Body of pancreas (tissue), 4 donors: ENCODE measurements at regions not wholly inside any gene's neighbourhood (a gene's known extent, or its start where the extent isn't known, plus 50 kb on each side); places are given as distances from the start of the nearest gene placed in this dataset.

ENCODE experiments used
- ATAC-seq: fragments of 150-250 bp; one replicate; pipeline ENCODE4 v1.9.1; 2016
- DNase-seq, 4 donors: peaks; one replicate each; pipeline ENCODE4 v3.0.0-alpha.2; 2019
- H3K27ac ChIP-seq, 4 donors: fragments of 200-600 bp; sonication (generic); 1 replicate in 3 of 4; 2 replicates in 1 of 4; pipeline versions ENCODE4 v1.5.1 to v1.6.1; 2016 to 2019; ENCODE audit warnings: mild to moderate bottlenecking in 1 of 4, mixed read lengths in 1 of 4, moderate library complexity in 1 of 4
- H3K27me3 ChIP-seq, 2 donors: fragments of 200-600 bp; sonication (generic); one replicate each; pipeline ENCODE4 v1.6.0; 2016; ENCODE audit warnings: mild to moderate bottlenecking in 1 of 2
- H3K36me3 ChIP-seq, 2 donors: fragments of 200-600 bp; sonication (generic); replicated peaks in 1 of 2; 2 replicates each; pipeline ENCODE4 v1.5.1; 2016; ENCODE audit warnings: low read depth in 2 of 2; ENCODE audit not compliant: insufficient read depth in 1 of 2
- H3K4me1 ChIP-seq: fragments of 200-600 bp; sonication (generic); one replicate; pipeline ENCODE4 v1.6.0; 2016
- H3K4me3 ChIP-seq, 2 donors: fragments of 200-600 bp; sonication (generic); 1 replicate in 1 of 2; 2 replicates in 1 of 2; pipeline ENCODE4 v1.5.1; 2016 to 2019
- H3K9me3 ChIP-seq, 3 donors: fragments of 200-600 bp; sonication (generic); 1 replicate in 2 of 3; 2 replicates in 1 of 3; pipeline ENCODE4 v1.5.1; 2016
- CTCF ChIP-seq, 7 experiments: fragments of 450-650 bp in 4 of 7; fragments of 200-600 bp in 3 of 7; sonication (generic) in 3 of 7; IDR thresholded peaks; one replicate each; pipeline ENCODE4 v1.5.1; 2016 to 2019; ENCODE audit warnings: antibody characterized with exemption in 7 of 7
- POLR2A ChIP-seq, 3 donors: fragments of 450-650 bp; IDR thresholded peaks; one replicate each; pipeline ENCODE4 v1.6.1; 2016; ENCODE audit warnings: antibody characterized with exemption in 3 of 3, mild to moderate bottlenecking in 2 of 3
- WGBS, 2 donors: methylation state at CpG; one replicate each; pipeline ENCODE4 v1.1.5; 2017; 5-methylcytosine and 5-hydroxymethylcytosine counted together
- intact Hi-C: fragments of 100-400 bp; cut with DNase I; formaldehyde crosslinking; loops from one replicate; pipeline ENCODE4 v1.15.1; 2023

- intact Hi-C loops = no loop called here
- Histone ChIP-seq H3K4me3 (no peak overlapping the region), H3K27me3 (no peaks in the 10 kb centered on the region), H3K4me1 (peaks cover 35% of the 10 kb centered on the region), H3K36me3 (no peaks in the 10 kb centered on the region), H3K27ac (peak overlapping the region in 3 of 4 donors; percentile 45 to 60 (median 48)), H3K9me3 (no peaks in the 10 kb centered on the region)
- TF ChIP-seq POLR2A (IDR thresholded peaks at IDR 0.05) (no peak), CTCF (IDR thresholded peaks at IDR 0.05) (no peak)
- ATAC-seq (peak; percentile 69), DNase-seq (peak; percentile 87 to 95 (median 93))
- WGBS, 2 donors = 31 to 40% methylated on average over 7 of the region's 7 CpGs
Observed at GRCh38 chr20:50366270-50367103, 143.7 kb upstream of the PTPN1 start.

- H3K36me3 ChIP-seq = no peaks in the 10 kb centered on the region
- no peaks in the 10 kb centered on the region for H3K27me3 ChIP-seq
- ATAC-seq (no peak), DNase-seq (no peak)
- no peak overlapping the region for H3K4me3 ChIP-seq
- peak overlapping the region in 3 of 4 donors; percentile 45 to 60 (median 48) for H3K27ac ChIP-seq
- intact Hi-C loops = no loop called here
- no peak for TF ChIP-seq CTCF (IDR thresholded peaks at IDR 0.05)
- TF ChIP-seq POLR2A (IDR thresholded peaks at IDR 0.05) = no peak
- H3K9me3 ChIP-seq = no peaks in the 10 kb centered on the region
- peaks cover 41% of the 10 kb centered on the region for H3K4me1 ChIP-seq
- WGBS, 2 donors = 43 to 48% methylated on average over 5 of the region's 5 CpGs
Observed at GRCh38 chr20:50367104-50367674, 143.0 kb upstream of the PTPN1 start.

- intact Hi-C loops = no loop called here
- no peak for TF ChIP-seq POLR2A (IDR thresholded peaks at IDR 0.05)
- no peak for TF ChIP-seq CTCF (IDR thresholded peaks at IDR 0.05)
- no peak for ATAC-seq
- Histone ChIP-seq H3K27ac (no peak overlapping the region), H3K27me3 (no peaks in the 10 kb centered on the region), H3K4me1 (peaks cover 48% of the 10 kb centered on the region), H3K36me3 (no peaks in the 10 kb centered on the region), H3K9me3 (no peaks in the 10 kb centered on the region), H3K4me3 (no peak overlapping the region)
- no peak for DNase-seq
- WGBS, 2 donors = 93 to 97% methylated on average over 9 of the region's 9 CpGs
Observed at GRCh38 chr20:50367739-50368375, 142.3 kb upstream of the PTPN1 start.

GRCh38 chr20:50368386-50368785 lies 141.8 kb upstream of the PTPN1 start:
- Histone ChIP-seq H3K27me3 (no peaks in the 10 kb centered on the region), H3K4me1 (peaks cover 50% of the 10 kb centered on the region), H3K27ac (no peak overlapping the region), H3K9me3 (no peaks in the 10 kb centered on the region), H3K4me3 (no peak overlapping the region), H3K36me3 (no peaks in the 10 kb centered on the region)
- intact Hi-C loops = no loop called here
- WGBS, 2 donors = 84 to 85% methylated on average over 1 of the region's 1 CpG
- no peak for DNase-seq
- TF ChIP-seq CTCF (IDR thresholded peaks at IDR 0.05) = no peak
- no peak for TF ChIP-seq POLR2A (IDR thresholded peaks at IDR 0.05)
- ATAC-seq = no peak
